ENCODE measurements at regions not wholly inside any gene's neighbourhood (a gene's known extent, or its start where the extent isn't known, plus 50 kb on each side); places are given as distances from the start of the nearest gene placed in this dataset.
"Not testable (repeated sequence)": the region's sequence is repeated elsewhere in the genome, so short reads cannot be mapped to it uniquely, and the experiment has no call there.

DNA sequence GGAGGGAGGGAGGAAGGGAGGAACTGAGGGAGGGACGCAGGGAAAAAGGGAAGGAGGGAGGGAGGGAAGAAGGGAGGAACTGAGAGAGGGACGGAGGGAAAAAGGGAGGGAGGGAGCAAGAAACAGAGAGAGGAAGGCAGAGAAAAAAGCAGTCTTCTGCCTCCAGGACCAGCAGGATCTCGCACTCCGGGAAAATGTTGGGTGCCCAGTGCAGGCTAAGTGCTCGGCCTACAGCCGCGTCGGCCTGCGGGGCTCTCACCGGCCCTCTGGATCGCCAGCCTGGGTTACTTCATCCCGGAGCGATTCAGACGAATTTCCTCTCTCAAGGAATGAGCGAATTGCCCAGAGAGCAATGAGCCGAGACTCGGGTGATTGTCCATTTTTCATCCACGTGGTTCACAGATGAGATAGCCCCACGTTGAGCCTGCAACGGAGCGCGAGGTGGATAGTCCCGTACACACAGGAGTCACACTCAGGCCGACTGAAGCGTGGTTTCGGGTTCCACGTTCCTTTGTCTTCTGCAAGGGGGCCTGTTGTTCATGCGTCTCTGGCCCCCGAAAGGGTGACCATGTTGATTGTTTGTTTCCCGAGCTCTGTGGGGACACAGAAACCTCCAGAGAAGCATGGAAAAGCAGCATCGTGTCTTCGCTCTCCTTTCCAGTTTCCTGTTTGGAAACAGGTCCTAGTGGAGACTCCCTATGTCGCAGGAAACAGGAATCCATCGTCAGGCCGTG lies 1937.1 kb upstream of the DEFB115 start:
- DNase-seq (ENCODE audit: low read depth, low spot score), result not testable (repeated sequence)

DNA sequence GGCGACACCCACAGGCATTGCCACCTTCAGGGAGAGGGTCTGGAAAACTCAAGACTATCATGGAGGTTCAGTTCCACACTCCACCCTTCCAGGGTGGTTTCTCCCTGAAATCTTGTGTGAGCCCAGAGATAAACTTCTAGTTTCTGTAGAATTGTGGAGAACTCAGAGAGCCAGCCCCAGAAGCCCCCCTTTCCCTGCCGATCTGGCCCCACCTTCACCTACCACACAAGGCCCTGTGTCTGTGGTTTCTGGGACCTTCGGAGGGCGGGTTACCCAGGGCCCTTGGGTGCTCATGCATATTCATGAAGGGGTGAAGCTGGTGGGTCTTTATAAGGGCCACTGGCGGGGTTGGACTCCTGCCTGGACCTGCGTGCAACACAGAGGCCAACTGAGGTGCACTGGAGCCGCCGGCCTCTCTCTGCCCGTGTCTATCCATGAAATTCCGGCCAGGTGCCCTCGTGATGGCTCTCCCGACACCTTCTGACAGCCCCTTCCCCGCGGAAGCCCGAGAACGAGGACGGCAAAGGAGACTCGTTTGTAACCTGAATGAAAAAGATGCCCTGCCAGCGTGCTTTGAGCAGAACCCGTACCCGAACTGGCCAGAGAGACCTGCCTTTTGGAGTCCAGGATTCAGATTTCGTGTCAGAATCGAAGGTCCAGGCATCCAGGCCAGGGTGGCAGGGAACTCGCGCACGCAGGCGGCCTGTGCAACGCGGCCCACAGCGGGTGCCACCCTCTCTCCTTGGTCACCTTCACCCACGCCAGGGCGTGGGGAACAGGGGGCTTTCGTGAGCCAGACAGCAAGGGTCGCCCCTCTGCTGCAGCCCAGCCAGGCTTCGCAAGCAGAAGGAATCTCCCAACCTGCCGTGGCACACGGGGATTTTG lies 1933.6 kb upstream of the DEFB115 start:
- not testable (repeated sequence) for DNase-seq (ENCODE audit: low read depth, low spot score)

- not testable (repeated sequence) for DNase-seq (ENCODE audit: low read depth, low spot score)
Observed at GRCh38 chr20:29324516-29325303, 1932.8 kb upstream of the DEFB115 start.

GRCh38 chr20:29325304-29325640 lies 1932.2 kb upstream of the DEFB115 start:
- no peak for DNase-seq (ENCODE audit: low read depth, low spot score)

DNA sequence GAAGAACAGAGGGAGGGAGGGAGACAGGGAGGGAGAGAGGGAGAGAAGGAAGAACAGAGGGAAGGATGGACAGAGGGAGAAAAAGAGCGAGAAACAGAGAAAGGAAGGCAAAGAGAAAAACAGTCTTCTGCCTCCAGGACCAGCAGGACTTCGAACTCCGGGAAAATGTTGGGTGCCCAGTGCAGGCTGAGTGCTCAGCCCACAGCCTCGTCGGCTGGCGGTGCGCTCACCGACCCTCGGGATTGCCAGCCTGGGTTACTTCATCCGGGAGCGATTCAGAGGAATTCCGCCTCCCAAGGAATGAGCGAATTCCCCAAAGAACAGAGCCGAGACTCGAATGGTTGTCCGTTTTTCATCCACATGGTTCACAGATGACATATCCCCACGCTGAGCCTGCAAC lies 1931.7 kb upstream of the DEFB115 start:
- DNase-seq (ENCODE audit: low read depth, low spot score), result not testable (repeated sequence)

DNA sequence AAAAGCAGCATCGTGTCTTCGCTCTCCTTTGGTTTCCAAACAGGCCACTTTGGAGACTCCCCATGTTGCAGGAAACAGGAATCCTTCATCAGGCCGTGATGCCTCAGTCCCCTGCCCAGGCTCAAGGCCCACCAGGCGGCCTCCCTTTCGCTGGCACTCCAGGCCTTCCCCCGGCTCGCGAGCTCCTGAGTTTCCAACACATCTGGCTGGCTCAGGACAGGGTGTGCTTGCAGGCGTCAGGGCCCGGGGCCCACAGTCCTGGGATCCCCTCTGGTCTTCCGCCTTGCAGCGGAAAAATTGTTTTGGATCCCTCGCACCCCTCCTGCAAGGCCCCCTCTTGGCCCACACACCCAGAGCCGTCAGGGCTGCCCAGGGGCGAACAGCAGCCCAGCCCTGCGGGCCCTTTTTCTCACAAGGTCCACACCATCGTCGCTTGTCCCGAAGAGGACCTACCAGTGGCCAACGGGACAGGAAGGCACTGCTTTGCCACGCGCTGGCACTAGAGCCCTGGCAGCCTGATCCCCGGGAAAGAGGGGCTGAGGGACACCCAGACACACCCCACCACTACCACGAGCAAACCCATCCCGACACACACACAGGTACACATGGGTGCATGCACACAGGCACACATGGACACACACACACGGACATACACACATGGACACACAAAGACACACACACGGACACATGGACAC lies 1930.9 kb upstream of the DEFB115 start:
- no peak for DNase-seq (ENCODE audit: low read depth, low spot score)

DNA sequence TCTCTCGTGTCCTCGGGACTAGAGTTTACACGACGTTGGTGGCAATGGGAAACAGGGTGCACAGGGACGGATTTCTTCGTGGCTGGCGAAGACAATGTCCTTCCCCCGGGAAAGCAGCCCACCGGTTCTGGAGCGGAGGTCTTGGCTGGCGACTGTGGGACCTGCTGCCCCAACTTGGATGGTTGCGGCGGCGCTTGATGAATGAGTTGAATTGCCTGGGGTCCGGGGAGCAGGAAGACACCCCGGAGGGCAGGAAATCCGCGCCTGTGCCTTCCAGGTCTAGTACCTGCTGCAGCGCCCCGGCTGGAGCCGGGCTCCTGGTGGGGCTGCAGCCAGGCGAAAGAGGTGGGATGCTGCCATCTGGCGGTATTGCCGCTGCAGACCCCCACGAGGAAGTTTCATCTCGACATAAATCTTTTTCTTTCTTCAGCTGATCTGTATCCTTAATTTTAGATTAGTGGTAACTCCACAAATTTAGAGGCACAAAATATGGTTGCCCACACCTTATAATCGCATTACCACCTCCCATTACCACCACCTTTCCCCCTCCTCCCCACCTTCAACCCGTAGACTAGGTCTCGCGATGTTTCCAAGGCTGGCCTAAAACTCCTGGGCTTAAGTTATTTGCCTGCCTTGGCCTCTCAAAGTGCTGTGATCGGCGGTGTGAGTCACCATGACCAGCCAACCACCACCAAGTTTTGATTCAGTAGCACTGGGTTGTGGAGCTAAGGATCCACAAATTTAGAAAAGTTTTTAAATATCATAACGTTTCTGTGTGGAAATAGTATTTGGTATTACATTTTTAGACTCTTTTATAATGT lies 1929.7 kb upstream of the DEFB115 start:
- not testable (repeated sequence) for DNase-seq (ENCODE audit: low read depth, low spot score)

- DNase-seq (ENCODE audit: low read depth, low spot score), result not testable (repeated sequence)
Observed at GRCh38 chr20:29330429-29331115, 1926.9 kb upstream of the DEFB115 start.

DNA sequence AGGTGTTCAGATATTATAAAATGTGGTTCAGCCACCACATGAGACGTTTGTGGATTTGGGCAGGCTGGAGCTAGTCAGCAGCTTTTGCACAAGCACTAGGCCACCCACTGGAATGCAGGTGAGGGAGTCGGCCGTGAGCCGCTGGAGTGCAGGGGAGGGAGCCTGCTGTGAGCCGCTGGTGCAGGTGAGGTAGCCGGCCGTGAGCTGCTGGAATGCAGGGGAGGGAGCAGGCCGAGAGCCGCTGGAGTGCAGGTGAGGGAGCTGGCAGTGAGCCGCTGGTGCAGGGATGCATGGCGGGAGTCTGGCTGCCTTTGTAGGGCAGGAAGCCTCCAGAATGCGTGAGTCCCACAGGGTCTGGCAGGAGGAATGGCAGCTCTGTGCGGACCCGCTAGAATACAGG lies 1907.6 kb upstream of the DEFB115 start:
- DNase-seq (ENCODE audit: low read depth, low spot score), result no peak

- not testable (repeated sequence) for DNase-seq (ENCODE audit: low read depth, low spot score)
Observed at GRCh38 chr20:29375937-29376336, 1881.5 kb upstream of the DEFB115 start.

- DNase-seq (ENCODE audit: low read depth, low spot score), result not testable (repeated sequence)
Observed at GRCh38 chr20:29392853-29393252, 1864.6 kb upstream of the DEFB115 start.

DNA sequence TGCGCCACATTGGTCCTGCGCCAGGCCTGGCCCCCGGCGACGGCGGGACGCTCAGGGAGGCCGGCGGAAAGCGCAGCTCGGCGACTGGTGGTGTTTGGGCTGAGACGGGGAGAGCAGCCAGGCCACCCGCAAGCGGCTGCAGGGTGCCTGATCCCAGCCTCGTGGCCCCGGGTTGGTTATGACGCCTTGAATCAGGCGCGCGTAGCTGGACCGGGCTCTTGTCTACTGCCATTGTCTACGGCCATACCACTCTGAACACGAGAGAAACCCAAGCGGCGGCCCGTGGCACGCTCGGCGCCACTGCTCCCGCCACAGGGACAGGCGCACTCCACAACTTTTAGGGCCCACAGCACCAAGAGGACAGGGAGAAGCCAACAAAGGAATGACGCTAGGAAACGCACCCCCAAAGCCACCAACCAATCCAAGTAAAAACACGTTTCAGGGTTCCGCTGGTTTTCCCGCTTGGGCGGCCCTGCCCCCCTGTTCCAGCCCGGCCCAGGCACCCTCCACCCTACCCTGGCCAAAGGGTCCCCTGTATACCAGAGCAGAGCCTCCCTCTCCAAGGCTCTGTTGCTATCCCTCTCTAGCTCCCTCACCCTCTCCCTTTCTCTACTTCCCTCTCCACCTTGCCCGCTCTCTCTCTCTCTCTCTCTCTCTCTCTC lies 1849.3 kb upstream of the DEFB115 start:
- no peak for DNase-seq (ENCODE audit: low read depth, low spot score)

GRCh38 chr20:29408707-29409106 lies 1848.8 kb upstream of the DEFB115 start:
- DNase-seq (ENCODE audit: low read depth, low spot score), result not testable (repeated sequence)

DNA sequence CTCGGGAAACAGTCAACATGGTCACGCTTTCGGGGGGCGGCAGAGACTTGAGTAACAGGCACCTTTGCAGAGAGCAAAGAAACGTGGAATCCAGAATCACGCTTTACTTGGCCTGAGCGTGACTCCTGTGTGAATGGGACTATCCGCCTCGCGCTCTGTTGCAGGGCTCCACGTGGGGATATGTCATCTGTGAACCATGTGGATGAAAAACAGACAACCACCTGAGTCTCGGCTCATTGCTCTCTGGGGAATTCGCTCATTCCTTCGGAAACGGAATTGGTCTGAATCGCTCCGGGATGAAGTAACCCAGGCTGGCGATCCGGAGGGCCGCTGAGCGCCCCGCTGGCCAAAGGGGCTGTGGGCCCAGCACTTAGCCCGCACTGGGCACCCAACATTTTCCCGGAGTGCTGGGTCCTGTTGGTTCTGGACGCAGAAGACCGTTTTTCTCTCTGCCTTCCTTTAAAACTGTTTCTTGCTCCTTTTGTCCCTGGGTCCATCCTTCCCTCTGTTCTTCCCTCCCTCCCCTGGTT lies 1848.2 kb upstream of the DEFB115 start:
- not testable (repeated sequence) for DNase-seq (ENCODE audit: low read depth, low spot score)

- DNase-seq (ENCODE audit: low read depth, low spot score), result no peak
Observed at GRCh38 chr20:29409833-29410805, 1847.3 kb upstream of the DEFB115 start.

DNA sequence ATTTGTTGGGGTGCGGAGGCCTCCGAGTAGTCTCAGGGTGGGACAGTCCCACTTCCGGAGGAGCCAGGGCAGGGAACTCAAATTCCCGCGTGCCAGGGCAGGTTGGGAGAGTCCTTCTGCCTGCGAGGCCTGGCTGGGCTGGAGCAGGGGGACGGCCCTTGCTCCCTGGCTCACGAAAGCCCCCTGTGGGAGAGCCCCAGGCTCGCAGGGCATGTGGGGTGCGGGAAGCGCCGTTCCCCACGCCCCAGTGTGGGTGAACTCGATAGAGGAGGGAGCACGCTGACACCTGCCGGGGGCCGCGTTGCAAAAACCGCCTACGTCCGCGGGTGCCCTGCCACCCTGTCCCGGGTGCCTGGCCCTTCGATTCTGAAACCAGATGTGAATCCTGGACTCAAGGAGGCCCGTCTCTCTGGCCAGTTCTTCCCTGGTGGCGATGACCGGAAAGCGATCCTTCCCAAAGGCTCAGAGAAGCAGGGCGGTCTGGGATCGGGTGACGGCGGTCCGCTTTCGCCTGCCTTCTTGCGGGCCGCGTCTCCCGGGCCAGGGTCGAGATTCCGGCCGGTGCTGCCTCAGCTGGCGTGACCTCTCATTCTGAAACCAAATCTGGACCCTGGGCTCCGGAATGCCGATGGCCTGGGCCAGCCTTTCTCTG lies 1846.5 kb upstream of the DEFB115 start:
- DNase-seq (ENCODE audit: low read depth, low spot score), result no peak

GRCh38 chr20:29411458-29411820 lies 1846.0 kb upstream of the DEFB115 start:
- DNase-seq (ENCODE audit: low read depth, low spot score), result not testable (repeated sequence)
